Panc1 (cell line): ENCODE measurements at regions not wholly inside any gene's neighbourhood (a gene's known extent, or its start where the extent isn't known, plus 50 kb on each side); places are given as distances from the start of the nearest gene placed in this dataset.

Source experiments
- ATAC-seq: fragments of 200-7000 bp; cut with Tn5 transposase; 2 replicates; pipeline ENCODE4 v1.9.1; 2020; ENCODE audit warnings: mild to moderate bottlenecking, moderate library complexity
- BruUV-seq: library from RNA; stranded (reverse); fragments of 400-500 nt; replicated peaks from 2 replicates; lab custom pipeline; 2021; lab: Mats Ljungman, UMichigan
- CTCF ChIA-PET: fragments of 300-600 bp; sonication (Branson Sonifier 250); formaldehyde crosslinking; loops from one replicate; lab custom pipeline; 2022; ENCODE audit warnings: antibody characterized with exemption; lab: Charles Lee
- POLR2A ChIA-PET: fragments of 300-600 bp; sonication (Branson Sonifier 250); formaldehyde crosslinking; loops from one replicate; lab custom pipeline; 2022; ENCODE audit warnings: antibody characterized with exemption; lab: Charles Lee
- DNase-seq: peaks from one replicate; pipeline ENCODE4 v3.0.0-alpha.2; 2010; ENCODE audit warnings: low read depth, low spot score
- H3K27ac ChIP-seq: 2 replicates; pipeline ENCODE4 v1.5.1; 2011; ENCODE audit warnings: mild to moderate bottlenecking, low read length, inconsistent platforms
- H3K27me3 ChIP-seq: fragments of 200-500 bp; sonication (Bioruptor generic); 2 replicates; pipeline ENCODE4 v1.6.0; 2014; ENCODE audit warnings: low read length, inconsistent platforms; ENCODE audit not compliant: control insufficient read depth, insufficient read depth
- H3K36me3 ChIP-seq: fragments of 200-500 bp; sonication (Bioruptor generic); 2 replicates; pipeline ENCODE4 v1.5.1; 2014; ENCODE audit warnings: inconsistent platforms, mild to moderate bottlenecking, low read length, moderate library complexity; ENCODE audit not compliant: control insufficient read depth, insufficient read depth
- H3K4me1 ChIP-seq: 2 replicates; pipeline ENCODE4 v1.5.1; 2011; ENCODE audit warnings: inconsistent platforms, mild to moderate bottlenecking, low read length, moderate library complexity; ENCODE audit not compliant: control insufficient read depth, insufficient read depth
- H3K4me3 ChIP-seq, 2 experiments: 2 replicates each; pipeline ENCODE4 v1.5.1; 2011 to 2012; ENCODE audit warnings: low read depth in 2 of 2, low read length in 2 of 2, mild to moderate bottlenecking in 2 of 2, inconsistent platforms in 1 of 2, moderate library complexity in 1 of 2
- H3K9me3 ChIP-seq: fragments of 200-500 bp; sonication (Bioruptor generic); 2 replicates; pipeline ENCODE4 v1.5.1; 2014; ENCODE audit warnings: low read depth, mild to moderate bottlenecking, inconsistent platforms, low read length, moderate library complexity; ENCODE audit not compliant: control insufficient read depth, insufficient read depth
- POLR2AphosphoS5 ChIP-seq: IDR thresholded peaks from 2 replicates; pipeline ENCODE4 v1.6.1; 2012; ENCODE audit warnings: mild to moderate bottlenecking, low read depth, low read length, moderate library complexity
- SIN3A ChIP-seq: IDR thresholded peaks from 2 replicates; pipeline ENCODE4 v1.6.1; 2012; ENCODE audit warnings: low read depth, mild to moderate bottlenecking, low read length, moderate library complexity, borderline replicate concordance; ENCODE audit not compliant: insufficient read depth
- TCF7L2 ChIP-seq: IDR thresholded peaks from 2 replicates; pipeline ENCODE4 v1.6.1; 2011; ENCODE audit warnings: mild to moderate bottlenecking, low read depth, low read length, inconsistent platforms
- in situ Hi-C: cut with HindIII; loops from 2 replicates; pipeline ENCODE4 v1.10.0; 2016; ENCODE audit warnings: low sequenced_read_pairs, low pct_unique_long_range_greater_than_20kb
- intact Hi-C: fragments of 100-400 bp; cut with micrococcal nuclease; formaldehyde crosslinking; loops from one replicate; pipeline ENCODE4 v1.10.0; 2022; ENCODE audit not compliant: unreplicated experiment
- TF ChIP-seq, protein P1 (sequence below): fragments of 450-650 bp; IDR thresholded peaks from 2 replicates; pipeline ENCODE4 v1.5.1; 2017; ENCODE audit warnings: mild to moderate bottlenecking
- TF ChIP-seq, protein P2 (sequence below), 2 experiments: IDR thresholded peaks; 2 replicates each; pipeline ENCODE4 v1.6.1; 2011 to 2012; ENCODE audit warnings: low read depth in 2 of 2, control low read depth in 1 of 2, low read length in 1 of 2, mild to moderate bottlenecking in 1 of 2, moderate library complexity in 1 of 2; ENCODE audit not compliant: insufficient read depth in 1 of 2

DNA sequence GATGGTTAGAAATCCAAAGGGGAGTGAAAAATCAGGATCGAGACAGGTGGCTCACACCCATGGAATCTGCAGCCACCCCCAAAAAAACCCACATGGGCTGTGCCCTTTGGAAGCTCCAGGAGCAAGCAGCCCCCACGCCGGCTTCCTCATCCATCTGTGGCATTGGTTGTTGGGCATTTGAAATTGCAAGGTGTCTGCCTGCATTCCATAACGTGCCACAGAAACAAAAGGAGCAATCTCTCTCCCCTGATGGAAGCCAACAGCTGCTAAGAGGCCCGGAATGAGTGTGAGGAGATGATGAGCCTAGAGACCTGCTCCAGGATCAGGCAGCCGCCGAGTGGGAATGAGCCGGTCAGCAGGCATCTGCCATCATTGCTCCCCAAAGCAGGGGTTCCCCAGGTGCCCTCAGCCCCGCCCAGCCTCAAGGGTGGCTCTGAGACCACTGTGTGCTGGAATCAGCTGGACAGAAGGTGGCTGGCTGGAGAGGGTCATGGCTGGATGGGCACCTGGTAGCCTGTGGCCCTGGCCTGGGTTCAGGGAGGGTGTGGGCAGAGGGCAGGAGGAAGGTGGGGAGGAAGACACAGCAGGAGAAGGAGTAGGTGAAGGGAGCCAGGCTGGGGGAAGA is 113.2 kb downstream of the CRLF2 start:
- Histone ChIP-seq H3K36me3 (no peaks in the 10 kb centered on the region), H3K9me3 (0 out of 2 replicates have a peak, but pooled peaks cover 3% of the 10 kb centered on the region), H3K4me1 (no peaks in the 10 kb centered on the region), H3K27ac (no peak overlapping the region), H3K4me3 (no peak overlapping the region), H3K27me3 (no peaks in the 10 kb centered on the region)
- ATAC-seq (no peak), DNase-seq (no peak)
- BruUV-seq: no TSS peak
- ChIA-PET CTCF (no interaction called here), POLR2A (no interaction called here)
- intact Hi-C loops: no loop called here
- in situ Hi-C loops: no loop called here
- no peak for TF ChIP-seq POLR2AphosphoS5
- no peak for TF ChIP-seq TCF7L2
- TF ChIP-seq, protein P1, sequence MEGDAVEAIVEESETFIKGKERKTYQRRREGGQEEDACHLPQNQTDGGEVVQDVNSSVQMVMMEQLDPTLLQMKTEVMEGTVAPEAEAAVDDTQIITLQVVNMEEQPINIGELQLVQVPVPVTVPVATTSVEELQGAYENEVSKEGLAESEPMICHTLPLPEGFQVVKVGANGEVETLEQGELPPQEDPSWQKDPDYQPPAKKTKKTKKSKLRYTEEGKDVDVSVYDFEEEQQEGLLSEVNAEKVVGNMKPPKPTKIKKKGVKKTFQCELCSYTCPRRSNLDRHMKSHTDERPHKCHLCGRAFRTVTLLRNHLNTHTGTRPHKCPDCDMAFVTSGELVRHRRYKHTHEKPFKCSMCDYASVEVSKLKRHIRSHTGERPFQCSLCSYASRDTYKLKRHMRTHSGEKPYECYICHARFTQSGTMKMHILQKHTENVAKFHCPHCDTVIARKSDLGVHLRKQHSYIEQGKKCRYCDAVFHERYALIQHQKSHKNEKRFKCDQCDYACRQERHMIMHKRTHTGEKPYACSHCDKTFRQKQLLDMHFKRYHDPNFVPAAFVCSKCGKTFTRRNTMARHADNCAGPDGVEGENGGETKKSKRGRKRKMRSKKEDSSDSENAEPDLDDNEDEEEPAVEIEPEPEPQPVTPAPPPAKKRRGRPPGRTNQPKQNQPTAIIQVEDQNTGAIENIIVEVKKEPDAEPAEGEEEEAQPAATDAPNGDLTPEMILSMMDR: no peak
- TF ChIP-seq, protein P2, sequence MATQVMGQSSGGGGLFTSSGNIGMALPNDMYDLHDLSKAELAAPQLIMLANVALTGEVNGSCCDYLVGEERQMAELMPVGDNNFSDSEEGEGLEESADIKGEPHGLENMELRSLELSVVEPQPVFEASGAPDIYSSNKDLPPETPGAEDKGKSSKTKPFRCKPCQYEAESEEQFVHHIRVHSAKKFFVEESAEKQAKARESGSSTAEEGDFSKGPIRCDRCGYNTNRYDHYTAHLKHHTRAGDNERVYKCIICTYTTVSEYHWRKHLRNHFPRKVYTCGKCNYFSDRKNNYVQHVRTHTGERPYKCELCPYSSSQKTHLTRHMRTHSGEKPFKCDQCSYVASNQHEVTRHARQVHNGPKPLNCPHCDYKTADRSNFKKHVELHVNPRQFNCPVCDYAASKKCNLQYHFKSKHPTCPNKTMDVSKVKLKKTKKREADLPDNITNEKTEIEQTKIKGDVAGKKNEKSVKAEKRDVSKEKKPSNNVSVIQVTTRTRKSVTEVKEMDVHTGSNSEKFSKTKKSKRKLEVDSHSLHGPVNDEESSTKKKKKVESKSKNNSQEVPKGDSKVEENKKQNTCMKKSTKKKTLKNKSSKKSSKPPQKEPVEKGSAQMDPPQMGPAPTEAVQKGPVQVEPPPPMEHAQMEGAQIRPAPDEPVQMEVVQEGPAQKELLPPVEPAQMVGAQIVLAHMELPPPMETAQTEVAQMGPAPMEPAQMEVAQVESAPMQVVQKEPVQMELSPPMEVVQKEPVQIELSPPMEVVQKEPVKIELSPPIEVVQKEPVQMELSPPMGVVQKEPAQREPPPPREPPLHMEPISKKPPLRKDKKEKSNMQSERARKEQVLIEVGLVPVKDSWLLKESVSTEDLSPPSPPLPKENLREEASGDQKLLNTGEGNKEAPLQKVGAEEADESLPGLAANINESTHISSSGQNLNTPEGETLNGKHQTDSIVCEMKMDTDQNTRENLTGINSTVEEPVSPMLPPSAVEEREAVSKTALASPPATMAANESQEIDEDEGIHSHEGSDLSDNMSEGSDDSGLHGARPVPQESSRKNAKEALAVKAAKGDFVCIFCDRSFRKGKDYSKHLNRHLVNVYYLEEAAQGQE (IDR thresholded peaks at IDR 0.05; ENCODE audit: insufficient read depth in 1 of 2, low read depth in 2 of 2, low read length in 1 of 2): no peak
- no peak for TF ChIP-seq SIN3A

DNA sequence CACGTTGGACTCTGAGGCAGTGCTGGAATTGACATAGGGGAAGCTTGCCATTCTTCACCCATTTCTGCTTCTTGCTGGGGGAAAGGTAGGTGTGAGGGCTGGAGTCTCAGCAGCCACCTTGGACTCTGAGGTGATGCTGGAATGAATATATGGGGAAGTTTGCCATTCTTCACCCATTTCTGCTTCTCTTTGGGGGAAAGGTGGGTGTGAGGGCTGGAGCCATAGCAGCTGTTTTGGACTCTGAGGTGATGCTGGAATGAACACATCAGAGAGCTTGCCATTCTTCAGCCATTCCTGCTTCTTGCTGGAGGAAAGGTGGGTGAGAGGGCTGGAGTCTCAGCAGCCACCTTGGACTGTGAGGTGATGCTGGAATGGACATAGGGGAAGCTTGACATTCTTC is 115.1 kb downstream of the CRLF2 start:
- in situ Hi-C loops: no loop called here
- H3K9me3 ChIP-seq: 0 out of 2 replicates have a peak, but pooled peaks cover 3% of the 10 kb centered on the region
- no peaks in the 10 kb centered on the region for H3K36me3 ChIP-seq
- BruUV-seq: no TSS peak
- intact Hi-C loops: no loop called here
- H3K4me3 ChIP-seq: no peak overlapping the region
- no peaks in the 10 kb centered on the region for H3K27me3 ChIP-seq
- no peak overlapping the region for H3K27ac ChIP-seq
- ChIA-PET CTCF (no interaction called here), POLR2A (no interaction called here)
- TF ChIP-seq TCF7L2: no peak
- TF ChIP-seq POLR2AphosphoS5: no peak
- no peak for TF ChIP-seq SIN3A
- no peak for DNase-seq
- no peaks in the 10 kb centered on the region for H3K4me1 ChIP-seq
- no peak for ATAC-seq

DNA sequence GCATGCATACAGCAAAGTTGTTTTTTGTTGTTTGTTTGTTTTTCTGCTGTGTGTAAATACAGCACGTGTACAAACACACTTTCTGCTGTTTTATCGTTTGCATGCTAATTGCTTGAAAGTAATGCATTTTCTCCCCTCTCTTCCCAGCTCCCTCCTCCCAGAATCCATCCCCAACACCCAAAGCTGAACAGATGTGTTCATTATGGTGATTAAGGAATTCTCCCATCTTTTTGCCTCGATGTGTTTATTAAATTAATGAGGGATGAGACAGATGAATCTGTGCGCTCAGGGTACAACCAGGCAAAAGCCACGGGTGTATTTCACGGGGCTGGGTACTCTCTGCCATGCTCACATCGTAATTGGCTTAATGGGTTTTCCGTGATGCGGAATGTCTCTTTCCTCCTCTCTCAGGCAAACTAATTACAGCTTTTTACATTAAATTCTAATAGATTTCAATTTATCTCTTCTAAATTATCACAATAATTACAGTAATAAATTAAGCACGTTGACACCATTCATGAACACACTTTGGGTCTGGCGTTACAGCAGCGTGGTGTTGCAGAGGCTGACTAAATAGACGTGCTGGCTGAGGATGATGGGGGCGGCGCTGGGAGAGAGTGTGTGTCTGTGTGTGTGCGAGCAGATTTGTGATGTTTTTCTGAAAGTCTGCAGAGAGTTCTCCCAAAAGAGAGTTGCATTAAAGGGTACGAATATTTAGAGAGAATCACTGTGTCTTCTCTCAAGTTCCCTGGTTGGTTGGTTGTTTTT is 117.7 kb downstream of the CRLF2 start:
- TF ChIP-seq, protein P1: no peak
- TF ChIP-seq TCF7L2: no peak
- TF ChIP-seq POLR2AphosphoS5: no peak
- TF ChIP-seq, protein P2 (IDR thresholded peaks at IDR 0.05; ENCODE audit: insufficient read depth in 1 of 2, low read depth in 2 of 2, low read length in 1 of 2): no peak
- TF ChIP-seq SIN3A: no peak
- H3K4me3 ChIP-seq: no peak overlapping the region
- 0 out of 2 replicates have a peak, but pooled peaks cover 3% of the 10 kb centered on the region for H3K9me3 ChIP-seq
- no TSS peak for BruUV-seq
- CTCF ChIA-PET: no interaction called here
- in situ Hi-C loops: no loop called here
- no peaks in the 10 kb centered on the region for H3K36me3 ChIP-seq
- intact Hi-C loops: no loop called here
- no peak overlapping the region for H3K27ac ChIP-seq
- H3K4me1 ChIP-seq: no peaks in the 10 kb centered on the region
- no peaks in the 10 kb centered on the region for H3K27me3 ChIP-seq
- ATAC-seq: no peak
- POLR2A ChIA-PET: no interaction called here
- no peak for DNase-seq
